ENCODE measurements at regions not wholly inside any gene's neighbourhood (a gene's known extent, or its start where the extent isn't known, plus 50 kb on each side); places are given as distances from the start of the nearest gene placed in this dataset.

DNA sequence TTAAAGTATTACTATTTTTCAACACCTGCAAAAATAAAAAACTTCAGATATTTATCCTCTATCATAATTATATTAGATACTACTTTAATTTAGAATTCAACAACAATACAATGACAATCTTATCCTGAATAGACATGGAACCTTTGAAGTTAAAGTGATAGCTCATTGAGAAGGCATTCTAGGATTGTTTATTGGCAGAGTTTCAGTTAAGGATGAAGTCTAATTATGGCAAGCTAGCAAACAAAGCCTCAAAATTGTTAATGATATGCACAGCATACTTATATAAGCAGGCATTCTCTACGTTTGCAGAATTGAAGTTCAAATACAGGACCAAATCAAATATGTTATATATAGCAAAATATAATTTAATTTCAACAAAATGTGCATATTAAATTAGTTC is 91.2 kb upstream of the ABI3BP start:
- DNase-seq (ENCODE audit: low spot score): no peak

DNA sequence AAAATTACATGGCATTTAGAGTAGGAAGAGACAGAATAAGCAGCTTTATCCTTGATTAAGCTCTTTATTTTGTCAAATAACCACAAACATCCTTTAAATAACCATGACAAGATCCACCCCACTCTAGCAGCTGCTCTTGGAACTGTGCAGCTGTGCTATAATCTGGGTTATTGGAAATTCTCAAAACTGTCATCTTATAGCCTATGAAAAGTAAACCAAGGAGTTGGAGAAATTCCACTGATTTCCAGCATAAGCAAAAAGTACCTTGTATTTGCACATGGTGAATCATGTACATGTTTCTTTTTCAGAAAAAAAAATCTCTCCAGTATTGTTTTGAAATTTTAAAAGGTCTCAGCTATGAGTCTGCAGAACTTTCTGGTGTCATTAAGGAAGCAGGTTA is 88.8 kb upstream of the ABI3BP start:
- no peak for DNase-seq (ENCODE audit: low spot score)

DNA sequence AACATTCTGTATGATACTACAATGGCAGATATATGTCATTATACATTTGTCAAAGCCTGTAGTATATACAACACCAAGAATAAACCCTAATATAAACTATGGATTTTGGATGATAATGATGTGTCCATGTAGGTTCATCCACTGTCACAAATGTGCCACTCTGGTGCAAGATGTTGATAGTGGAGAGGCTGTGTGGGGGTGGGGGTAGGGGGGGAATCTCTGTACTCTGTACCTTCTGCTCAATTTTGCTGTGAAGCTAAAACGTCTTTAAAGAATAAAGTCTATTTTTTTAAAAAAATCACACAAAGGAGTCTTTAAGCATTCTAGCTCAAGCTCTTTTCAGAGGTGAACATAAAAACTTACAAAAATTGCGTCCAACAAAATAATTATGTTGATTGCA is 88.2 kb upstream of the ABI3BP start:
- no peak for DNase-seq (ENCODE audit: low spot score)

DNA sequence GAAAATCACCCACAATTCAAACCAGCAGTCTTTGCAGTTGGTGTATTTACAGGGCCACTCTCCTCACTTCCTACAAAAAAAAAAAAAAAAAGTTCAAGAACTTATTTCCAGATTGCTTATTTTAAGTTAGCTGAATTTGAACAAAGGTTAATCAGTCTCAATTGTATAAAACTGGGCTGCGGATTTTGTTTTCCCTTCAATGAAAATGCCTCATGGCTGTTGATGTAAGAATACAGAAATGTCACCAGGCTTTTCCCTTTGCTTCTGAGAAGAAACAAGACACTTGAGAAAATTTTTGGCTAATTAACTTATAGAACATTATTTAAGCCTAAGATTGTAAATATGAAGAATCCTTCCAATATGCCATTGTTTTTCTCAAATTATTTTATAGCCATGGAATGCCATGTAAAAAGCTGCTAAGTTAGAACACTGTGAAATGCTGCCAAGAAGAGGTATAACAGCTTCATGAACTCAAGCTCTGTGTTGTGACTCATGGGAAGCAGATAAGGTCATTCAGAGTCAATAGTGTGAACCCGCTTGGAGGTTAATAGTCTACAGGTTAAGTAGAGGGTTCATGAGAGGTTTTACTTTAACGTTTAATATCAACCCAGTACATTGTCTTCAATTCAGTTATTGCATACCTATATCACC is 84.3 kb upstream of the ABI3BP start:
- DNase-seq (ENCODE audit: low spot score): peak; percentile 35

DNA sequence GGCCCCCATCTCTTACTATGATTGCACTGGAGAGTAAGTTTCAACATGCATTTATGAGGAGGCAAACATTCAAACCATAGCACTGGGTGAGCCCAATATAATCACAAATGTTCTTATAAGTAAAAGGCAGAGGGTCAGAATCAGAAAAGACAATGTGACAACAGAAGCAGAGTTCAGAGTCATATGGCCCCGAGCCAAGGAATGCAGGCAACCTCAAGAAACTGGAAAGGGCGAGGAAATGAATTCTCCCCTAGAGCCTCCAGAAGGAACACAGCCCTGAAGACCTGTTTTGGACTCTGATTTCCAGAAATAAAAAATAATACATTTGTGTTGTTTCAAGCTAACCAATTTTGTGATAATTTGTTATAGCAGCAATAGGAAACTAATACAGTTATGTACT is 81.3 kb upstream of the ABI3BP start:
- no peak for DNase-seq (ENCODE audit: low spot score)

DNA sequence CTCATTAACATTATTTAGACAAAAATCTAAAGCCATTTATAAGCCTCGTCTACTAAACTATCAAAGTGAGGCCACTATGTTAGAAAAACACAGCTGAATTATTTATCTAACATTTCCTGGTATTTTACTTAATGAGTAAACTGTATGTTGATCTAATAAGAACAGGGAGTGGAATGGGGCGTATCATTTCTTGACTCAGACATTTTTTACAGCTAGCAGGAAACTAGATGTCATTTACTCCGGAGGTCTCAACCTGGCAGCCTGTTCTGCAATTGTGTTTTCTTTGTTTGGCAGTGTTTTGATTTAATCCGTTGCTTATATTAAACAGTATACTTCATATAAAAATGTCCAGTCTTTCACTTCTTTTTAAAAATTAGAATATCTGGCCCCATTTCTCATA is 79.1 kb upstream of the ABI3BP start:
- no peak for DNase-seq (ENCODE audit: low spot score)

DNA sequence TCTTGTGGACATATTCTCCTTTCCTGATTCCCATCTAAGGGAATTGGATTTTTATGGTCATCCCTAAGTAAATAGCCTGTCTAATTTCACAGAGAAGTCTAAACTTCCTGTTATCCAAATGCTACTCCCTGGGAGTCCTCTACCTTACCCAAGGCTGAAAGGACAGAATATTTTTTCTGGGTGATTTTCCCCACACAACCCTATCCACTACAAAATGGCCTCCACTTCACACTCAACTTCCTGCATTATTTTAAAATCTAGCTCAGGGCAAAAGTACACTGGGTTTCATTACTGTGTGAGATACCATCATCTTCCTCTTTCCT is 77.5 kb upstream of the ABI3BP start:
- DNase-seq (ENCODE audit: low spot score): no peak

DNA sequence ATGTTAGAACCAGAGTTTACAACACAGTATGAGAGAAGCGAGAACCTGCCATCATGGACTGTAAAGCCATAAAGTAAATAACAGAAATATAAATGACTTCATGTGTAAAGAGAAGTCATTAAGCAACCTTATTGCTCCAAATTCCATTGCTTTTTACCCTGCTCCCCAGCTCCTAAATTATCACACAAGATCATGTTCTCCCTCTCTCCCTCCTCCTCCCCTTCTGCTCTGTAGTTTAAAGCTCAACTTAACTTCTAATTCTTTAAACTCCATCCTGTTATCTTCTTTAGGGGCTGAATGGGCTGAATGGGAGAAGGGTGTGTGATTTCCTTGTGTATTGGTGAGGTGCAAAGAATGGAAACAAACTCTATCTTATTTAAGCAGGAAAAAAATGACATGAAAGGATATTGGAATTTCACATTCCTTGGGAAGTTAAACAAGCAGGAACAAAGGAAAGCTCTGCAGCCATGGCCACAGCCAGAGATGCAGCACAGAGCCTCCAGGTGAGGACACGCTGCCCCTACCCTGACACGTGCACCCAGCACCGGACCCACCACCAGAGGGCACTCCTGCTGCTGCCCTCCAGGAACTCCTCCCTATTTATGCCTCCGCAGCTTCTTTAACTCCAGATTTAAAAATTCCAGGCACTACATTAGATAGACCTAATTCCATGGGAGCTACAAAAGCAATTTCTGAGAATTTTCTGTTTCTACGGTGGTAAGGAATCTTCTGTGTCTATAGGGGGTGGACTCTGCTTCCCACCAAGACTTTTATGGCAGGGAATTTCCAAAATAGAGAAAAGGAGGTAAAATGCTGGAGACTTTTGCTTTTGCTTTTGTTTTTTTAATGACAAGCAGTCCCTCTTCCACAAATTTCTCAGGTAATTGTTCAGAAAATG is 76.9 kb upstream of the ABI3BP start:
- DNase-seq (ENCODE audit: low spot score): no peak

DNA sequence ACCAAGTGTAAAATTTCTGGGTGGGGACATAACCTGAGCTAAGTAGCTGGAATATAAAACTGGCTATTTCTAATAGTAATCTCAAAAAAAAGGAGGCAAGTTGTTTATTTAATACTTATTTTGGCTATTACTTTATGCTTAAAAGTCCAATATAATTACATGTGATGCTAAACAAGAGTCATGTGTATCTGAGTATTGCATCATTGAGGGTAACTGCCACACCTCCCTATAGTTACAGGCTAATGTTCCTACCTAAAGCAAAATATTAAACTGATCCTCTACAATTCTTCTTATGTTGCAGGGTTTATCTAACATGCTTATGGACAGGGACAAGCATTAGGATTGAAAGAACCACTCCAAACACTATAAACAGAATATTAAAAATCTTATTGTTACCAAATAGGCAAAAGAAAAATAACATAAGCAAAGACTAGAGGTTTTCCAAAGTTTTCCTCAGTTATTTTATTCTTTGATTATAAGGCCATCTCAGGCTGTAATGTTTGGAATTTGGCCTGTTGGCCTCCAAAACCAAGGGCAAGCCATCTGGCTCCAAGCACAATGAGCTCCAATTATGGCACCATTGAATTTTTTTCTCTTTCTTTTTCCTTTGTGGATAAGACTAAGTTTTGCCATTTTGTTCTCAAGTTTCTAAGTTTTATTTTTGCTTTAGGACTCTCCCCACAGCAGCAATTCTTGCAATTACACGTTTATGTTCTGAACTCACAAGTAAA is 75.8 kb upstream of the ABI3BP start:
- DNase-seq (ENCODE audit: low spot score): no peak

DNA sequence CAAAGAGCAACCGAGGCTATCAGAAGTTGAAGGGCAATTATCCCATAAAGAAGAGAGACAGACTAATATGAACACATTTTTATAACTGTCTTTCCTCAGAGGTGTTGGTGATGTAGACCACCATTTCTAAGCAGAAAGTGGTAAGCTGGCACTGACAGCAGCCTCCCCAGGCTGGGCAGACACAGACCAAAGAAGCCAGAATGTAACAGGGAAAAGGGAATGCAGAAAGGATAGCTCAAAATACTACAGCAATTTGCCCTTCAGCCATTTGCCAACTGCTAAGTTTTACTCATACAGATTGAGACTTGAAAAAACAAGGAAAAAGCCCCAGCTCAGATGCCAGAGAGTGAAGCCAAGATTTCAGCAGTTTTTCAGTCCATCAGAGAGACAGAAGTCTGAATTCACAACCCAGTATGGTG is 73.5 kb upstream of the ABI3BP start:
- DNase-seq (ENCODE audit: low spot score): no peak

DNA sequence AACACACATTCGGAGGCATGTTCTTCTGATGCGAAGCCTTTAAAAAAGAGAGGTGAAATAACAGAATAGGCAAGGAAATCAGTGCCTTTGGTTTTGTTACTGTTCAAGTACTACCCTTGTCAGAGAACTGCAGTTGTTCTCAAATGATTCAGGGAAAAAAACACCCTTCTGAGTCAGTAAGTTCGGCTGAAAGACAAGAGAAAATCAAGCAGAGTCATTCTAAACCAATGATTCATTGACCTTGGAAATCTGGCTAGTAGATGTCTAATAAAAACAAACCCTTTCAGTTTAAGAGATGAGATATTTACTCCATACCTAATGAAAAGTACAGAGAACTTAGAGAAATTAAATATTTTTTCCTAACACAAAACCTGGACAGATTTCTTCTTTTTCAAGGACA is 72.7 kb upstream of the ABI3BP start:
- no peak for DNase-seq (ENCODE audit: low spot score)

DNA sequence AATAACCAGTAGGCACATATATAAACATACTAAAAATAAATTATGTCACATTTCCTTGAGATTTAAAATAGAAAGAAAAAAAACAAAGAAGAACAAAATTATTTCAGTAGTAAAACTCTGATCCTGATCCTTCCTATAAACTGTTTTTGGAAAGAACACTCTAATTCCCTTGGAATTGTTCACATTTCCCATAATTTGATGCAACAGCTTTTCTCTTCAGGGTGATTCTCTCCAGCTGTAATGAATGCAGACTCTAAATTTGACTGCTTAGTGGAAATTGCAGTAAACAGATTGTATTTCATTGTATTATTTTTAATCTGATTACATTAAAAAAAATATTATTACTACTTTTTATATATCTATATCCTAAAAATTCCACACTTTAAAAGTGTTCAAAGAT is 70.2 kb upstream of the ABI3BP start:
- DNase-seq (ENCODE audit: low spot score): no peak

DNA sequence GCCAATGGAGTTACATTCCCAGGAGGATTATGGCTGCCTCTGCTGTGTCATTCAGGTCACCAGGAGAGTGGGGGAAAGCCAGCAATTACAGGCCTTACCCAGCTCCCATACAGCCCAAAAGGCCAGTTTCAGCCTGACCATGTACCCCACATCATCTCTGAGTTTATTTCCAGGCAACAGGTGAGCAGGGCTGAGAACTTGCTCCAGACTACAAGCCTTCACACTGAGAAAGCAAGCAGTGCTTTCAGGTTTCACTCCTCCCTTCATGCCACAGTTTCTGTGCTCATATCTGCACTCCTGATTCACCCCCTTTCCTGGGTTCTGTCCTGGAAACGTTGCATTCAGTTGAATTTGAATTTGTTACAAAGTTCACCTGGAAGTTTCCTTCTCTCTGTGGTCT is 68.1 kb upstream of the ABI3BP start:
- no peak for DNase-seq (ENCODE audit: low spot score)

DNA sequence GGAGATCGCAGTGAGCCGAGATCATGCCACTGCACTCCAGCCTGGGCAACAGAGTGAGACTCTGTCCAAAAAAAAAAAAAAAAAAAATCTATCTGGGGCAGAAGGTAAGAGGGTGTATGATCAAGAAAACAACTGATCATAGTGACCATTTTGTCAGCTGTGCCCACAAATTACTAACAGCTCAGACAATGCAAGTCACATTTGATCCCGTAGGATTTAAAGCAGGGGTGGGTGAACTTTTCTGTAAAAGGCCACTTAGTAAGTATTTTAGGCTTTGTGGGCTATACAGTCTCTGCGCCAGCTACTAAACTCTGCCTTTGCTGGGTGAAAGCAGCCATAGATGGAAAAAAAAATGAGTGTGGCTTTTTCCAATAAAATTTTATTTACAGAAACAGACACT is 57.6 kb upstream of the ABI3BP start:
- DNase-seq (ENCODE audit: low spot score): no peak

DNA sequence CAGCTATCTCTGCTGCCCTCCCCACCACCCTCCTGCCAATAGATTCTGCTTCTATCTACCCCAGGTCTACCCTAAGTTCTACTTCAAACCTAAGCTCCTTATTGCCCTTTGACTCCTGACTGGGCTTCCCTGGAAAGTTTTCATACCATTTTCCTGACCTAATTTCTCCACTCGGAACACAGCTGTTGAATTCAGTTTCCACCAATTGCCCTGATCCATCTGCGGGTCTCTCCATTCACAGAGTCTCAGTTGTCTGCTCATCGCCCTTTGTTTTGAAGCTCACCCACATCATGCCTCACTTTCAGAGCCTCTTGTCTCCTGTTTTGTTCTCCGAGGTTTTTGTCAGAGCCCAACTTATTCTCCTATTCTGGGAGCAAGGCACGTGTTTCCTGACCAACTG is 56.8 kb upstream of the ABI3BP start:
- no peak for DNase-seq (ENCODE audit: low spot score)

DNA sequence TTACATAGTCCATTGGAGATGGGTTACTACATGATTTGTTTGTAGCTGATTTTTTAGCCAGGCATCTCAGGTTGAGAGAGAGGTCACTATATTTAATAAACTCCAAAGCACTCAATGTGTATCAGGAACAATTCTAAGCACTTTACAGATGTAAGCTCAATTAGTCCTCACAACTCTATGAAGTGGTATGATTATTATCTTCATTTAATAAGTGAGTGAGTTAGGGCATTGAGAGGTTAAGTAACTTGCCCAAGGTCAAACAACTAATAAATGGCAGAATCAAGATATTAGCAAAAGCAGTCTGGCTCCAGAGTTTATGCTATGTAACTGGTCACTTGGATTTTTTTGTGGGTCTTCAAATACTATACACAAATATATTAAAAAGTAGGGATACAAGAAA is 56.3 kb upstream of the ABI3BP start:
- DNase-seq (ENCODE audit: low spot score): no peak

DNA sequence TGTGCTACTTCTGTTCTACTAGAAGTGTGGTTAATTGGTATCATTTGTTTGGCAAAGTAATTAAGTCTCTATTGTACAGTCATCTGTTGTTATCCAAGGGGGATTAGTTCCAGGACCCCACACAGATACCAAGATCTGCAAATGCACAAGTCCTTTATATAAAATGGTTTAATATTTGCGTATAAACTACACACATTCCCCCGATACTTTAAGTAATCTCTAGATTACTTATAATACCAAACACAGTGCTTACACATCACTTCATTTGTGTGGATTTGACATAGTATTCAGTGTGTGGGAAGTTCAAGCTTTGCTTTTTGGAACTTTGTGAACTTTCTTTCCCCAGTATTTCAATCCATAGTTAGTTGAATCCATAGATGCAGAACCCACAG is 50.5 kb upstream of the ABI3BP start:
- no peak for DNase-seq (ENCODE audit: low spot score)

DNA sequence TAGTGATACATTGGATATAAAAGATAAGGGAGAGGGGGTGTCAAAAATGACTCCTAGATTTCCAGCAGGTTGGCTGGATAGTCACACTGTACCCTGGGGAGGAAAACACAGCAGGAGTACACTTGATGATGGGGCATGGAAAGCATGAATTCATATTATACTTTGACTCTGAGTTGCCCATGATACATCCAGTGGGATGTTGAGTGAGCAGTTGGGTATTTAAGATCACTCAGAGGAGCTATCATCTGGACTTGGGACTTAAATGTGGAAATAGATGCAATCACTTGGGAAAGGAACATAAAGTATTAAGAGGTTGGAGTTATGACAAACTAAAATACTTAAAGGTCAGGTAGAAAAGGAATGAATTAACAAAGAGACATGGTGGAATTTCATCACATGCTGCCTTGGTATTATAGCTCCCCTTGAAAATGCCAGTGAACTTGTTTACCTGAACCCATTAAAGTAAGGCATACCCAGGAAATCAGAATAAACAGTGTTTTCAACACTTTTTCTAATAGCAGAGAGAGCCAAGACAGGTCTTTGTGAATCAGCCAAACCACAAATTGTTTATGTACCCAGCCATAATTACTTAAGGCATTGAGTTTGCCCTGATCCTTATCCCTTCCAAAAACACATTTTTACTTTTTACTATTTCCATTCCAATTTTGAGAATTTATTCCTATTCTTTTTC is 49.9 kb upstream of the ABI3BP start:
- DNase-seq (ENCODE audit: low spot score): no peak
